Hypothalamus (tissue), 51 donors: ENCODE measurements at regions not wholly inside any gene's neighbourhood (a gene's known extent, or its start where the extent isn't known, plus 50 kb on each side); places are given as distances from the start of the nearest gene placed in this dataset.

ENCODE experiments used
- DNase-seq, 51 donors: peaks; one replicate each; lab custom pipeline; 2025; lab: John Stamatoyannopoulos, UW

- no peak for DNase-seq
Observed at GRCh38 chr5:158014372-158014771, 155.4 kb upstream of the CLINT1 start.

GRCh38 chr5:158013939-158014338 is 155.0 kb upstream of the CLINT1 start:
- peak in 4 of 51 donors; percentile 1 to 11 (median 3) for DNase-seq

GRCh38 chr5:158013303-158013702 is 154.4 kb upstream of the CLINT1 start:
- no peak for DNase-seq

- DNase-seq, result no peak
Observed at GRCh38 chr5:158011422-158011821, 152.5 kb upstream of the CLINT1 start.

- DNase-seq, result no peak
Observed at GRCh38 chr5:158010831-158011230, 151.9 kb upstream of the CLINT1 start.

- DNase-seq, result no peak
Observed at GRCh38 chr5:158007336-158007735, 148.4 kb upstream of the CLINT1 start.

- no peak for DNase-seq
Observed at GRCh38 chr5:157999696-158000095, 140.8 kb upstream of the CLINT1 start.

GRCh38 chr5:157997991-157998504 is 139.1 kb upstream of the CLINT1 start:
- DNase-seq, result no peak

GRCh38 chr5:157994906-157995519 is 136.1 kb upstream of the CLINT1 start:
- DNase-seq, result peak in 32 of 51 donors; percentile 1 to 56 (median 18)

- no peak for DNase-seq
Observed at GRCh38 chr5:157993986-157994691, 135.2 kb upstream of the CLINT1 start.

- DNase-seq, result no peak
Observed at GRCh38 chr5:157993201-157993600, 134.3 kb upstream of the CLINT1 start.

- DNase-seq, result no peak
Observed at GRCh38 chr5:157990583-157991181, 131.7 kb upstream of the CLINT1 start.

GRCh38 chr5:157989296-157989695 is 130.4 kb upstream of the CLINT1 start:
- DNase-seq, result no peak

- DNase-seq, result no peak
Observed at GRCh38 chr5:157987259-157987658, 128.3 kb upstream of the CLINT1 start.

GRCh38 chr5:157986431-157986990 is 127.6 kb upstream of the CLINT1 start:
- DNase-seq, result no peak

GRCh38 chr5:157984611-157985010 is 125.7 kb upstream of the CLINT1 start:
- DNase-seq, result no peak

- no peak for DNase-seq
Observed at GRCh38 chr5:157983906-157984551, 125.1 kb upstream of the CLINT1 start.

GRCh38 chr5:157978061-157978460 is 119.1 kb upstream of the CLINT1 start:
- DNase-seq, result no peak

- no peak for DNase-seq
Observed at GRCh38 chr5:157976429-157976828, 117.5 kb upstream of the CLINT1 start.

- DNase-seq, result no peak
Observed at GRCh38 chr5:157972579-157972978, 113.6 kb upstream of the CLINT1 start.
